Keratinocyte (primary cell): ENCODE measurements at regions not wholly inside any gene's neighbourhood (a gene's known extent, or its start where the extent isn't known, plus 50 kb on each side); places are given as distances from the start of the nearest gene placed in this dataset.

ENCODE experiments used
- DNase-seq: peaks from one replicate; pipeline ENCODE4 v3.0.0-alpha.2; 2011; ENCODE audit warnings: low read depth, missing footprints, low spot score
- FAIRE-seq: peaks from 2 replicates; lab custom pipeline; 2011; peaks lifted over from hg19 to GRCh38; lab: Jason Lieb, UNC
- H2AFZ ChIP-seq: 2 replicates; pipeline ENCODE4 v1.6.0; 2012; ENCODE audit warnings: low read length, control low read depth, inconsistent platforms; ENCODE audit not compliant: control insufficient read depth
- H3K27ac ChIP-seq: 2 replicates; pipeline ENCODE4 v1.5.1; 2011; ENCODE audit warnings: low read length; ENCODE audit not compliant: control insufficient read depth, insufficient read depth
- H3K27me3 ChIP-seq: 3 replicates; pipeline ENCODE4 v1.6.0; 2011; ENCODE audit warnings: low read length; ENCODE audit not compliant: control insufficient read depth, insufficient read depth; ENCODE audit errors: extremely low read depth
- H3K36me3 ChIP-seq, 2 experiments: 2 replicates in 1 of 2; 3 replicates in 1 of 2; pipeline ENCODE4 v1.5.1; 2011; ENCODE audit warnings: low read length in 2 of 2, mild to moderate bottlenecking in 1 of 2; ENCODE audit not compliant: control insufficient read depth in 2 of 2, insufficient read depth in 2 of 2; ENCODE audit errors: extremely low read depth in 1 of 2
- H3K4me1 ChIP-seq: 3 replicates; pipeline ENCODE4 v1.5.1; 2011; ENCODE audit warnings: low read length; ENCODE audit not compliant: control insufficient read depth, insufficient read depth; ENCODE audit errors: extremely low read depth
- H3K4me2 ChIP-seq: 3 replicates; pipeline ENCODE4 v1.6.0; 2011; ENCODE audit warnings: low read depth, low read length; ENCODE audit not compliant: control insufficient read depth, insufficient read depth; ENCODE audit errors: extremely low read depth
- H3K4me3 ChIP-seq, 3 experiments: fragments of 200-600 bp in 1 of 3; sonication (generic) in 1 of 3; 2 replicates in 2 of 3; 3 replicates in 1 of 3; pipeline ENCODE4 v1.5.1; 2011 to 2016; ENCODE audit warnings: low read length in 3 of 3, mild to moderate bottlenecking in 3 of 3, control low read depth in 2 of 3, inconsistent platforms in 1 of 3, low read depth in 1 of 3, mixed read lengths in 1 of 3, mixed run types in 1 of 3, moderate library complexity in 1 of 3; ENCODE audit not compliant: control insufficient read depth in 2 of 3, insufficient read depth in 2 of 3; ENCODE audit errors: extremely low read depth in 1 of 3
- H3K79me2 ChIP-seq: 2 replicates; pipeline ENCODE4 v1.6.0; 2012; ENCODE audit warnings: low read length; ENCODE audit not compliant: control insufficient read depth, insufficient read depth
- H3K9ac ChIP-seq: 3 replicates; pipeline ENCODE4 v1.6.0; 2011; ENCODE audit warnings: low read length; ENCODE audit not compliant: control insufficient read depth, insufficient read depth; ENCODE audit errors: extremely low read depth
- H3K9me1 ChIP-seq: 3 replicates; pipeline ENCODE4 v1.6.0; 2011; ENCODE audit warnings: low read length; ENCODE audit not compliant: control insufficient read depth, insufficient read depth; ENCODE audit errors: extremely low read depth
- H3K9me3 ChIP-seq: 2 replicates; pipeline ENCODE4 v1.5.1; 2012; ENCODE audit warnings: low read depth, low read length; ENCODE audit not compliant: control insufficient read depth
- H4K20me1 ChIP-seq: 3 replicates; pipeline ENCODE4 v1.6.0; 2011; ENCODE audit warnings: low read length; ENCODE audit not compliant: control insufficient read depth, insufficient read depth; ENCODE audit errors: extremely low read depth
- EZH2 ChIP-seq: IDR thresholded peaks from one replicate; pipeline ENCODE4 v1.6.1; 2012; ENCODE audit warnings: inconsistent platforms, mild to moderate bottlenecking, low read length, moderate library complexity
- dilution Hi-C: fragments of 300-500 bp; cut with MboI; formaldehyde crosslinking; loops from one replicate; pipeline ENCODE4 v1.7.0; 2020; ENCODE audit warnings: low sequenced_read_pairs; ENCODE audit not compliant: extremely low pct_ligation_motif_present
- TF ChIP-seq, protein P1 (sequence below), 3 experiments: IDR thresholded peaks in 1 of 3; conservative IDR thresholded peaks in 1 of 3; optimal IDR thresholded peaks in 1 of 3; 2 replicates in 2 of 3; 3 replicates in 1 of 3; pipeline versions ENCODE3 to v1.5.1; 2011; ENCODE audit warnings: low read length in 3 of 3, mild to moderate bottlenecking in 3 of 3, moderate library complexity in 2 of 3, control low read depth in 1 of 3, inconsistent platforms in 1 of 3; ENCODE audit not compliant: insufficient read depth in 2 of 3; ENCODE audit errors: extremely low read depth in 1 of 3

DNA sequence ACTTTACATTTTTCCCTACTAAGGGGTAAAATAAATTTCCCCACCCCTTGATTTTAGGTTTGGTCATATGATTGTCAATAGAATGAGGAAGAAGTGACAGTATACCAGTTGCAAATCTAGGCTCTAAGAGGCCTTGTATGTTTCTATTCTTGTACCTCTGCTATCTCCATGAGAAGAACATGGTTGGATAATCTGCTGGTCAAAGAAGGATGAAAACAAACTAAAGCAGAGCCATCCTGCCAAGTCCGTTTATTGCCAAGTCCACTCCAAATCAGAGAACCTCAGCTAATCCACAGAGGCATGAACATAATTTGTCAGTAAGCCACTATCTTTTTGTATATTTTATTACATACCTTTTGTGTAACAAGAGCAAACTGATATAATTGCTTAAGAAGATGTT lies 98.0 kb downstream of the CRPPA start:
- Histone ChIP-seq H2AFZ (no peak overlapping the region), H3K36me3 (no peaks in the 10 kb centered on the region), H3K9me1 (no peaks in the 10 kb centered on the region), H3K9ac (no peak overlapping the region), H3K27me3 (no peaks in the 10 kb centered on the region), H4K20me1 (no peaks in the 10 kb centered on the region), H3K27ac (no peak overlapping the region), H3K4me1 (peaks cover 11% of the 10 kb centered on the region), H3K4me3 (no peak overlapping the region), H3K9me3 (no peaks in the 10 kb centered on the region), H3K4me2 (no peak overlapping the region), H3K79me2 (no peaks in the 10 kb centered on the region)
- TF ChIP-seq, protein P1, sequence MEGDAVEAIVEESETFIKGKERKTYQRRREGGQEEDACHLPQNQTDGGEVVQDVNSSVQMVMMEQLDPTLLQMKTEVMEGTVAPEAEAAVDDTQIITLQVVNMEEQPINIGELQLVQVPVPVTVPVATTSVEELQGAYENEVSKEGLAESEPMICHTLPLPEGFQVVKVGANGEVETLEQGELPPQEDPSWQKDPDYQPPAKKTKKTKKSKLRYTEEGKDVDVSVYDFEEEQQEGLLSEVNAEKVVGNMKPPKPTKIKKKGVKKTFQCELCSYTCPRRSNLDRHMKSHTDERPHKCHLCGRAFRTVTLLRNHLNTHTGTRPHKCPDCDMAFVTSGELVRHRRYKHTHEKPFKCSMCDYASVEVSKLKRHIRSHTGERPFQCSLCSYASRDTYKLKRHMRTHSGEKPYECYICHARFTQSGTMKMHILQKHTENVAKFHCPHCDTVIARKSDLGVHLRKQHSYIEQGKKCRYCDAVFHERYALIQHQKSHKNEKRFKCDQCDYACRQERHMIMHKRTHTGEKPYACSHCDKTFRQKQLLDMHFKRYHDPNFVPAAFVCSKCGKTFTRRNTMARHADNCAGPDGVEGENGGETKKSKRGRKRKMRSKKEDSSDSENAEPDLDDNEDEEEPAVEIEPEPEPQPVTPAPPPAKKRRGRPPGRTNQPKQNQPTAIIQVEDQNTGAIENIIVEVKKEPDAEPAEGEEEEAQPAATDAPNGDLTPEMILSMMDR (optimal IDR thresholded peaks at IDR 0.05 in 1 of 3, IDR thresholded peaks at IDR 0.05 in 1 of 3, conservative IDR thresholded peaks at IDR 0.05 in 1 of 3; ENCODE audit: extremely low read depth in 1 of 3, insufficient read depth in 2 of 3, low read length in 3 of 3): no peak
- no peak for TF ChIP-seq EZH2
- dilution Hi-C loops: no loop called here
- no peak for FAIRE-seq
- no peak for DNase-seq

DNA sequence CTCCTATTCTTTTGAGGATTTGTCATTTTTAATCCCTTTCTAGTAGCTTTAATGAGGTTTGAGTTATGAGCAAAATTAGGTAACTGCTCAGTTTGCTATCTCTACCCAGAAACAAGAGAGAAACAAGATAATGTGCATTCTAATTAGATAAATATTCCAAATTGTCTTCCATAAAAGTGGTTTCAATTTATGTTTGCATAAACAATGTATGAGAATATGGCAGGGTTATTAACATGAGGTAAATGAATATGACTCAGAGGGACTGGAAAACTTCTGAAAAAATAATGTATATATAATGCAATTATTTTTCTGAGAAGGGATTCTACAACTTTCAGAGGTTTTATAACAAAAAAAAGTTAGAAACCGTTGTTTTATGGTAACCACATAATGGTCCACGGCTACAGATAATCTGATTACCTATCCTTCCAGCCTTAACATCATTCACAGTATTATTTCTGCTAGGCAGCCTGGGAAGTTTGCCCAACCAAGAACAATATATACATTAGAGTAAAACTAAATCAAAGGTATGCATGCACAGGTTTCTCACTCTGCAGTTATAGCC lies 101.2 kb downstream of the CRPPA start:
- H3K4me2 ChIP-seq: no peak overlapping the region
- H3K27me3 ChIP-seq: no peaks in the 10 kb centered on the region
- H3K79me2 ChIP-seq: no peaks in the 10 kb centered on the region

More for the DNA sequence above, 101.2 kb downstream of the CRPPA start:
- H2AFZ ChIP-seq: no peak overlapping the region
- FAIRE-seq (no peak), DNase-seq (no peak)
- no peak overlapping the region for H3K27ac ChIP-seq
- no peaks in the 10 kb centered on the region for H3K36me3 ChIP-seq
- peaks cover 11% of the 10 kb centered on the region for H3K4me1 ChIP-seq
- dilution Hi-C loops: no loop called here
- TF ChIP-seq, protein P1 (optimal IDR thresholded peaks at IDR 0.05 in 1 of 3, IDR thresholded peaks at IDR 0.05 in 1 of 3, conservative IDR thresholded peaks at IDR 0.05 in 1 of 3; ENCODE audit: extremely low read depth in 1 of 3, insufficient read depth in 2 of 3, low read length in 3 of 3): no peak
- no peak for TF ChIP-seq EZH2
- H3K9ac ChIP-seq: no peak overlapping the region
- H3K9me3 ChIP-seq: no peaks in the 10 kb centered on the region
- no peaks in the 10 kb centered on the region for H3K9me1 ChIP-seq
- H3K4me3 ChIP-seq: no peak overlapping the region
- no peaks in the 10 kb centered on the region for H4K20me1 ChIP-seq
